C4-2B (cell line): ENCODE measurements at regions not wholly inside any gene's neighbourhood (a gene's known extent, or its start where the extent isn't known, plus 50 kb on each side); places are given as distances from the start of the nearest gene placed in this dataset.

ENCODE experiments used
- CTCF ChIP-seq: fragments of 450-650 bp; conservative IDR thresholded peaks from 2 replicates; pipeline ENCODE4 v1.5.1; 2017; ENCODE audit warnings: mild to moderate bottlenecking
- ZFX ChIP-seq: fragments of 450-650 bp; IDR thresholded peaks from 2 replicates; pipeline ENCODE4 v1.6.1; 2017

- TF ChIP-seq CTCF (no peak), ZFX (no peak)
Measured at GRCh38 chr10:131636116-131636515, 264.7 kb upstream of the PPP2R2D start.
